ENCODE measurements at regions not wholly inside any gene's neighbourhood (a gene's known extent, or its start where the extent isn't known, plus 50 kb on each side); places are given as distances from the start of the nearest gene placed in this dataset.

DNA sequence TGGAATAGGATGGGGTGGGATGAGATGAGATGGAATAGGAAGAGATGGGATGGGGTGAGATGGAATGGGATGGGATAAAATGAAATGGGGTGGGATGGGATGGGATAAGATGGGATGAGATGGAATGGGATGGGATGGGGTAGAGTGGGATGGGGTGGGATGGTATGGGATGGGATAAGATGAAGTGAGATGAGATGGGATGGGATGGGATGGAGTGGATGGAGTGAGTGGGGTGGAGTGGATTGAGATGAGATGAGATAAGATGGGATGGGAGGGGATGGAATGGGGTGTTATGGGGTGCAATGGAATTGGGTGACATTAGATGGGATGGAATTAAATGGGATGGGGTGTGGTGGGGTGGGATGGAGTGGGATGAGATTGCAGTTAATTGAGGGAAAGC lies 279.2 kb upstream of the CDH5 start:
- Histone ChIP-seq H2AFZ (ENCODE audit: low read length) (no peak overlapping the region), H3K9me3 (ENCODE audit: low read length) (no peaks in the 10 kb centered on the region), H3K36me3 (replicated peaks in 1 of 2; ENCODE audit: control insufficient read depth in 1 of 2, insufficient read depth in 2 of 2, low read length in 2 of 2) (no peaks in the 10 kb centered on the region), H3K27ac (ENCODE audit: extremely low read length, insufficient read depth, low read length) (no peak overlapping the region), H3K4me3 (replicated peaks in 1 of 3; ENCODE audit: insufficient read depth in 1 of 3, low read depth in 2 of 3, low read length in 3 of 3) (no peak overlapping the region), H3K4me2 (ENCODE audit: low read depth, low read length) (no peak overlapping the region), H3K4me1 (ENCODE audit: insufficient read depth, low read length) (no peaks in the 10 kb centered on the region), H3K27me3 (ENCODE audit: control insufficient read depth in 1 of 2, insufficient read depth in 2 of 2, low read length in 2 of 2) (no peaks in the 10 kb centered on the region), H4K20me1 (ENCODE audit: insufficient read depth, low read length) (no peaks in the 10 kb centered on the region), H3K79me2 (ENCODE audit: insufficient read depth, low read length) (no peaks in the 10 kb centered on the region), H3K9ac (ENCODE audit: insufficient read depth, low read depth, low read length) (no peak overlapping the region)
- no peak for TF ChIP-seq ZFX (CRISPR knock-in tag; IDR thresholded peaks at IDR 0.05; ENCODE audit: low read depth)
- peak; percentile 84 for TF ChIP-seq HNRNPK (IDR thresholded peaks at IDR 0.05; ENCODE audit: low read depth, low read length, poor library complexity, severe bottlenecking)
- TF ChIP-seq CENPX (CRISPR knock-in tag; IDR thresholded peaks at IDR 0.05) = no peak
- TF ChIP-seq, protein P1, sequence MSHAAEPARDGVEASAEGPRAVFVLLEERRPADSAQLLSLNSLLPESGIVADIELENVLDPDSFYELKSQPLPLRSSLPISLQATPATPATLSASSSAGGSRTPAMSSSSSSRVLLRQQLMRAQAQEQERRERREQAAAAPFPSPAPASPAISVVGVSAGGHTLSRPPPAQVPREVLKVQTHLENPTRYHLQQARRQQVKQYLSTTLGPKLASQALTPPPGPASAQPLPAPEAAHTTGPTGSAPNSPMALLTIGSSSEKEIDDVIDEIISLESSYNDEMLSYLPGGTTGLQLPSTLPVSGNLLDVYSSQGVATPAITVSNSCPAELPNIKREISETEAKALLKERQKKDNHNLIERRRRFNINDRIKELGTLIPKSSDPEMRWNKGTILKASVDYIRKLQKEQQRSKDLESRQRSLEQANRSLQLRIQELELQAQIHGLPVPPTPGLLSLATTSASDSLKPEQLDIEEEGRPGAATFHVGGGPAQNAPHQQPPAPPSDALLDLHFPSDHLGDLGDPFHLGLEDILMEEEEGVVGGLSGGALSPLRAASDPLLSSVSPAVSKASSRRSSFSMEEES (CRISPR knock-in tag; IDR thresholded peaks at IDR 0.05) = no peak
- TF ChIP-seq, protein P2, sequence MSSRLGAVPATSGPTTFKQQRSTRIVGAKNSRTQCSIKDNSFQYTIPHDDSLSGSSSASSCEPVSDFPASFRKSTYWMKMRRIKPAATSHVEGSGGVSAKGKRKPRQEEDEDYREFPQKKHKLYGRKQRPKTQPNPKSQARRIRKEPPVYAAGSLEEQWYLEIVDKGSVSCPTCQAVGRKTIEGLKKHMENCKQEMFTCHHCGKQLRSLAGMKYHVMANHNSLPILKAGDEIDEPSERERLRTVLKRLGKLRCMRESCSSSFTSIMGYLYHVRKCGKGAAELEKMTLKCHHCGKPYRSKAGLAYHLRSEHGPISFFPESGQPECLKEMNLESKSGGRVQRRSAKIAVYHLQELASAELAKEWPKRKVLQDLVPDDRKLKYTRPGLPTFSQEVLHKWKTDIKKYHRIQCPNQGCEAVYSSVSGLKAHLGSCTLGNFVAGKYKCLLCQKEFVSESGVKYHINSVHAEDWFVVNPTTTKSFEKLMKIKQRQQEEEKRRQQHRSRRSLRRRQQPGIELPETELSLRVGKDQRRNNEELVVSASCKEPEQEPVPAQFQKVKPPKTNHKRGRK (CRISPR knock-in tag; IDR thresholded peaks at IDR 0.05) = no peak
- TF ChIP-seq, protein P3, sequence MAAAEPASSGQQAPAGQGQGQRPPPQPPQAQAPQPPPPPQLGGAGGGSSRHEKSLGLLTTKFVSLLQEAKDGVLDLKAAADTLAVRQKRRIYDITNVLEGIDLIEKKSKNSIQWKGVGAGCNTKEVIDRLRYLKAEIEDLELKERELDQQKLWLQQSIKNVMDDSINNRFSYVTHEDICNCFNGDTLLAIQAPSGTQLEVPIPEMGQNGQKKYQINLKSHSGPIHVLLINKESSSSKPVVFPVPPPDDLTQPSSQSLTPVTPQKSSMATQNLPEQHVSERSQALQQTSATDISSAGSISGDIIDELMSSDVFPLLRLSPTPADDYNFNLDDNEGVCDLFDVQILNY (CRISPR knock-in tag; conservative IDR thresholded peaks at IDR 0.05) = no peak
- no peak for TF ChIP-seq ZNF484 (CRISPR knock-in tag; IDR thresholded peaks at IDR 0.05; ENCODE audit: borderline replicate concordance, low read depth)
- in situ Hi-C loops (cut with HindIII; ENCODE audit: extremely low pct_ligation_motif_present, low pct_unique_long_range_greater_than_20kb) = no loop called here
- ATAC-seq = no peak
- CTCF ChIA-PET (ENCODE audit: low intra/inter-chr PET ratio, low total read pairs) = no interaction called here
- intact Hi-C loops (cut with micrococcal nuclease; ENCODE audit: unreplicated experiment) = no loop called here
- FAIRE-seq = no peak
- no peak for DNase-seq (ENCODE audit: low spot score)
- POLR2A ChIA-PET = no interaction called here
- BruUV-seq (replicated peaks) = no TSS peak
